ENCODE measurements at regions not wholly inside any gene's neighbourhood (a gene's known extent, or its start where the extent isn't known, plus 50 kb on each side); places are given as distances from the start of the nearest gene placed in this dataset.
"Not testable (repeated sequence)": the region's sequence is repeated elsewhere in the genome, so short reads cannot be mapped to it uniquely, and the experiment has no call there.

DNA sequence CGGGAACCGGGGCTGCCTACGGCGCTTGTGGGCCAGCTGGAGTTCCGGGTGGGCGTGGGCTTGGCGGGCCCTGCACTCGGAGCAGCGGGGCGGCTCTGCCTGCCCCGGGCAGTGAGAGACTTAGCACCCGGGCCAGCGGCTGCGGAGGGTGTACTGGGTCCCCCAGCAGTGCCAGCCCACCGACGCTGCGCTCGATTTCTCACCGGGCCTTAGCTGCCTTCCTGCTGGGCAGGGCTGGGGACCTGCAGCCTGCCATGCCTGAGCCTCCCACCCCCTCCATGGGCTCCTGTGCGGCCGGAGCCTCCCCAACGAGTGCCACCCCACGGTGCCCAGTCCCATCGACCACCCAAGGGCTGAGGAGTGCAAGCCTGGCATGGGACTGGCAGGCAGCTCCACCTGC lies 72.8 kb upstream of the SSBP2 start:
- DNase-seq = not testable (repeated sequence)

DNA sequence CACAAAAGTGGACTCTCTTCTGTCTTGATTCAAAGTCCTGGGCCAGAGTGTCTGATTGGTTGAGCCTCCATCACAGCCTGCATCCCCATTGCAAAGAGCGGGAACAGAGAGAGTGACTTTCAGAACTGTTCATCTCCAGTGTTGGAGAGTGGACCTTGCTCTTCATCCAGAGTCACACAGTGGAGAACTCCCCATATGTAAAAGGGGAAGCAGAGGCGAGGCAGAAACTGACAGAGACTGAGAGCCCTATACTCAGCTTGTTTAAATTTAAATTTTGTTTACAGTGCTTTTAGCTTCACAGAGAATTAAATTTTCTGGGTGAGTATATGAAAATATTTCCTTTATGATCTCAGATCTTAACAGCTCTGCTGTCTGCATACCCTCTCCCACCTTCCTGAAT lies 70.0 kb upstream of the SSBP2 start:
- no peak for DNase-seq

DNA sequence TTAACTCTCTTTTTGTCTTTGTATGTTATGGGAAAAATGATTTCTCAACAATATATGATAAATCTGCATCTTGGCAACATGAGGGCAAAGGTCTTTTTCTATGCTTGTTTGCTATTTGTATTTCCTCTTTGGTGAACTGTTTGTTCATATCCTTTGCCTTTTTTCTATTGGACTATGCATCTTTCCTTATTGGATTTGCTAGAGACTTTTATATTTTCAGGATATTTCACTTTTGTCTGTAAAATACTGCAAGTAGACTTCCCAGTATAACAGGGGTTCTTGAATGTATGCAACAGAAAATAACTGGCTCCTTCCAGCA lies 69.4 kb upstream of the SSBP2 start:
- no peak for DNase-seq

DNA sequence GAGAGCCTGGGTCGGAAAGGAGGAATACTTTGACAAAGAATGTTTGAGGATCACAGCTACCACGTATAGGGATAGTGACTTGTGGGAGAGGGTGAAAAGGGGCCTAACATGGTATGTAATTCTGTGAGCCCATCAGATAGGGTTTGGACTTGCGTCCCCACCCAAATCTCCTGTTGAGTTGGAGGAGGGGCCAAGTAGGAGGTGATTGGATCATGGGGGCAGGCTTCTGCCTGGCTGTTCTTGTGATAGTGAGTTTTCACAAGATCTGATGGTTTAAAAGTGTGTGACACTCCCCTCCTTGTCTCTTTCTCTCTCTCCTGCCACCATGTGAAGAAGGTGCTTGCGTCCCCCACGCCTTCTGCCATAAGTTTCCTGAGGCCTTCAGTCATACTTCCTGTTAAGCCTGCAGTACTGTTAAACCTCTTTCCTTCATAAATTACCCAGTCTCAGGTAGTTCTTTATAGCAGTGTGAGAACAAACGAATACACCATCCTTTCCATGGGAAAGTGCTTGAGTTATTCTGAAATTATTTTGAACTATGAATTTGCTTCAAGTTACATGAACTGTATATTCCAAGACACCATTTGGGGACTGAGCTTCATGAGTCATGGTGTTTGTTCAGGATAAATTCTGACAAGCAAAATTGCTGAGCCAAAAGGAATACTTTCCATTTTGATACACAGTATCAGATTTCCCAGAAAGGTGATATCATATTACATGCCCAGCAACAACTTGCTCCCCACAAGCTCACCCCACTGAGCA lies 68.8 kb upstream of the SSBP2 start:
- no peak for DNase-seq

DNA sequence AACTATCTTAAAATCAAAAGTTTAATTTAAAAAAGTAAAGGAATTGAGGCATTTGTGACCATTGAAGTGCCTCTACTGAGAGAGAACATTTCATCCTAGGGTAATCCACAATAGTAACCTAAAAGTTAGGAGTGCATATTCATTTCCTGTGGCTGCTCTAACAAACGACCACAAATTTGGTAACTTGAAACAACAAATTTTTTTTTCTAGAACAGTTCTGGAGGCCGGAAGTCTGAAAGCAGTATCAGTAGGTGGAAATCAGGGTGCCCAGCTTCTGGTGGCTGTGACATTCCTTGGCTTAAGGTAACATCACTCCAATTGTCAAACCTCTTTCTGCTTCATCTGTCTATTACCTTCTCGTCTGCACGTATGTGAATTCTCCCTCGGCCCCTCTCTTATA lies 67.1 kb upstream of the SSBP2 start:
- no peak for DNase-seq

DNA sequence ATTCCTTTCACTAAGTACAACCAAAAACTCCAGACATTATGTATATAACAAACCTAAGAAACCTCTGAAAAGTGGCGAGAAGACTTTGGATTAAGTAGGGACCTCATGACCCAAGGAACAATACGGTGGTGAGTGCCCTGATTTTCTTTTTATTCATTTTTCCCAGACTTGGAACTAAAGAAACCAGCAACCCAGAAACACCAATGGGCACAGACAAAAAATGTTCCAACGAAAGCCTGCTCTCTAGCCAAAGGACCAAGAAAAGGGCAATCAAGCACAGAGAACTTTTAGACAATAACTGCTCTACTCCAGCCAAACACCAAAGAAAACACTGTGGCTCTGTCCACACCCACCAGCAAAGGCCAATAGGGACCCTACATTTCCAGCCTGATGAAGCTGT lies 66.2 kb upstream of the SSBP2 start:
- no peak for DNase-seq

DNA sequence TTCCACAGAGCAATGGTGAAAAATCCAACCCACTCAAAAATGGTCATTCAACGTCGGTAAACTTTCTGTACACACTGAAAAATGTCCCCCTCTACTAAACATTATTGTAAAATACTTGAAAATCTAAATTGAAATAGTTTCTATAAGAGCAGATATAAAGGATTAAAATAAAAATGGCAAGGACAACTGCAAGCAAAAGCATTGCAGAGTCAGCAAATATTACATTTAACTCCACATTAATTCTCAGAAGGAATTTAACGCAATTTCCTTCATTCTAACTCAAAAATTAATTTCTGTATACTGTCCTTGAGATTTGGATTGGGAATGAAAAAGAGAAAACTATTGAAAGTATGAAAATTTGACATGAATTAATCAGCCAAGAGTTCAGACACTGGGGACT lies 64.4 kb upstream of the SSBP2 start:
- DNase-seq = no peak

DNA sequence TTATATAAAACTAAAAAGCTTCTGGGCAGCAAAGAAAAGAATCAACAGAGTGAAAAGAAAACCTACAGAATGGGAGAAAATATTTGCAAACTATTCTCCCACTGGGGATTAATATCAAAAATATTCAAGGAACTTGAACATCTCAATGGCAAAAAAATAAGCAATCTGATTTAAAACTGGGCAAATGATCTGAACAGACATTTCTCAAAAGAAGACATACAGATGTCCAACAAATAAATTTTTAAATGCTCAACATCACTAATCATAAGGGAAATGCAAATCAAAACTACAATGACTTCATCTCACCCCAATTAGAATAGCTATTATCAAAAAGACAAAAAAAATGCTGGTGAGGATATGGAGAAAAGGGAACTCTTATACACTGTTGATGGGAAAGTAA lies 57.2 kb upstream of the SSBP2 start:
- no peak for DNase-seq

DNA sequence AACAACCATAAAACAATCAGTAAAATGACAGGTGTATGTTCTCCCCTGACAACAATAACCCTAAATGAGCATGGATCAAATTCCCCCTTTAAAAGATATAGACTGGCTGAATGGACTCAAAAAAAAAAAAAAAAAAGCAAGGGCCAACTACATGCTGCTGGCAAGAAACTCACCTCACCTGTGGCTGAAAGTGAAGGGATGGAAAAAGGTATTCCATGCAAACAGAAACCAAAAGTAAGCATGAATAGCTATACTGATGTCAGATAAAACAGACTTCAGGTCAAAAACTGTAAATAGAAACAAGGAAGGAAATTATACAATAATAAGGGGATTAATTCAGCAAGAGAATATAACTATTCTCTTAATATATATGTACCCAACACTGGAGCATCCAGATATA lies 54.2 kb upstream of the SSBP2 start:
- no peak for DNase-seq

DNA sequence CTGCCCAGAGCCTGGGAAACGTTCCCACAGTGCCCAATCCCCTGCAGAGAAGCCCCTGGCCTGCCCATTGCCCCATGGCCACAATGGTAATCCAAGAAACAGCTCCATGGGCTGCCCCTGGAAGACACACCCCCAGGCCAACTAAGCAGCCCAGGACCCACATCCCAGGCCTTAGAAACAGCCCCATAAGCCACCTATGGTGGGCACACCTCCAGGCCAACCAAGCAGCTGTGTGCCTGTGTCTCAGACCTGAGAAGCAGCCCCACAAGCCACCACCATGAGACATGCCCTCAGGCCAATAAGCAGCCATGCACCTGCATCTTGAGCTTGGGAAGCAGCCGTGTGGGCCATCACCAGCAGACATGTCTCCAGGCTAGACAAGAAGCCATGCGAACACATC lies 52.9 kb upstream of the SSBP2 start:
- DNase-seq = no peak

DNA sequence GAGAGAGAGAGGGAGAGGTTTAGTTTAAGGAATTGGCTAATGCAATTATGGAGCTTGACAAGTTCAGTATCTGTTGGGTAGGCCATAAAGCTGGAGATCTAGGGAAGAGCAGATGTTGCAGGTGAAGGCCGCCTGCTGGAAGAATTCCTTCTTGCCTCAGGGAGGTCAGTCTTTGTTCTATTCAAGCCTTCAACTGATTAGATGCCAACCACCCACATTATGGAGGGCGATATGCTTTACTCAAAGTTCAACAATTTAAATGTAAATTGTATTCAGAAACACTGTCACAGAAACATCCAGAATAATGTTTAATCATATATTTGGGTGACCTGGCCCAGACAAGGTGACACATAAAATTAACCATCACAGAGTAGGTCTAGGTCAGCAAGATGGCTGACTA lies 51.7 kb upstream of the SSBP2 start:
- DNase-seq = no peak

DNA sequence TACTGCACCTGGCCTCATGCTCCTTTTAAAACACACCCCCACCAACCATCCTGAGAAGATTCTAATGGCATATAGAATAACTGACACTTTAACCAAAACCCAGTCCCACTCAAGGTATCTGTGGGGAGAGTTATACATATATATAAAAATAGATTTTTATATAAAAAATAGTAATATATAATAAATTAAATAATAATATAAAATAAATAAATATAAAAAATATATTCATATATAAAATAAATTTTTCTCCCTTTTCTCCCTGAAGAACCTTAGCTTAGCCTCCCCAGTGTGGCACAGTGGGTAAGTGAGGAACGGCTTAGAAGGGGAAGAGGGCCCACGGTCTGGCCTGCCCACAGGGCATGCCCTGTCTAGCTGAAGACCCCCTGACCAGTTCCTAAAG lies 51.1 kb upstream of the SSBP2 start:
- no peak for DNase-seq

DNA sequence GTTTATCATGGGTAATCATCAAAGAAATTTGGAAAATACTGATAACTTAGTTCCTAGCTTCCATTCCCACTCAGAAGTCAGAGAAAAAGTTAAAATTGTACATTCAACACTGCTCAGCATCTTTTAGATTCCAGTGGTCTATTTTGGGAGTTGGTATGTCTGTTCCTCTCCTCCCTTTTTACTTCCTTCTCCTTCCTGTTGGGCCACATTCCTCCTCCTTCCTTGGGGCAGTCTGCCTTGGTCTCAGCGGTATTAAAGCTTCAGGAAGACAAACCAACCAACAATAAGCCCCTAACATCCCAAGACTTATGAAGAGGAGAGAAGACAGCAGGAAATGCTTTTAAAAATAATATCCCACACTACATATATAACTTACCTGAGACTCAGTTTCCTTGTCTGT lies 49.9 kb upstream of the SSBP2 start:
- DNase-seq = no peak
